HG02588 (cell line): ENCODE measurements at regions not wholly inside any gene's neighbourhood (a gene's known extent, or its start where the extent isn't known, plus 50 kb on each side); places are given as distances from the start of the nearest gene placed in this dataset.

ENCODE experiments used
- ATAC-seq: cut with Tn5 transposase; IDR thresholded peaks from one replicate; pipeline ENCODE4 v1.9.1; 2021; ENCODE audit warnings: mild to moderate bottlenecking, moderate library complexity; ENCODE audit not compliant: unreplicated experiment

GRCh38 chr1:184141361-184141880 lies 89.9 kb downstream of the TSEN15 start:
- ATAC-seq, result no peak

GRCh38 chr1:184143449-184143848 lies 91.9 kb downstream of the TSEN15 start:
- no peak for ATAC-seq

GRCh38 chr1:184145083-184145482 lies 93.6 kb downstream of the TSEN15 start:
- ATAC-seq, result no peak

GRCh38 chr1:184146202-184146601 lies 94.7 kb downstream of the TSEN15 start:
- no peak for ATAC-seq

- no peak for ATAC-seq
Measured at GRCh38 chr1:184150776-184151531, 99.4 kb downstream of the TSEN15 start.

- no peak for ATAC-seq
Measured at GRCh38 chr1:184152434-184152898, 100.9 kb downstream of the TSEN15 start.

- ATAC-seq, result no peak
Measured at GRCh38 chr1:184152974-184153373, 101.4 kb downstream of the TSEN15 start.

GRCh38 chr1:184153731-184154130 lies 102.2 kb downstream of the TSEN15 start:
- no peak for ATAC-seq

GRCh38 chr1:184156521-184157393 lies 105.2 kb downstream of the TSEN15 start:
- no peak for ATAC-seq

- ATAC-seq, result no peak
Measured at GRCh38 chr1:184157394-184157742, 105.8 kb downstream of the TSEN15 start.

GRCh38 chr1:184158896-184159681 lies 107.6 kb downstream of the TSEN15 start:
- no peak for ATAC-seq

- ATAC-seq, result no peak
Measured at GRCh38 chr1:184160236-184160635, 108.7 kb downstream of the TSEN15 start.

- no peak for ATAC-seq
Measured at GRCh38 chr1:184161071-184161698, 109.7 kb downstream of the TSEN15 start.

GRCh38 chr1:184162281-184162680 lies 110.8 kb downstream of the TSEN15 start:
- ATAC-seq, result no peak

- ATAC-seq, result peak; percentile 80
Measured at GRCh38 chr1:184163674-184164465, 112.3 kb downstream of the TSEN15 start.

GRCh38 chr1:184164536-184164935 lies 113.0 kb downstream of the TSEN15 start:
- ATAC-seq, result no peak

- no peak for ATAC-seq
Measured at GRCh38 chr1:184166485-184166884, 115.0 kb downstream of the TSEN15 start.

GRCh38 chr1:184167352-184167751 lies 115.8 kb downstream of the TSEN15 start:
- no peak for ATAC-seq

- no peak for ATAC-seq
Measured at GRCh38 chr1:184170719-184171118, 119.2 kb downstream of the TSEN15 start.

- ATAC-seq, result no peak
Measured at GRCh38 chr1:184176058-184176457, 124.5 kb downstream of the TSEN15 start.
